ENCODE measurements at regions not wholly inside any gene's neighbourhood (a gene's known extent, or its start where the extent isn't known, plus 50 kb on each side); places are given as distances from the start of the nearest gene placed in this dataset.

GRCh38 chr20:51227744-51228143 lies 204.8 kb upstream of the KCNG1 start:
- H3K4me2 ChIP-seq (ENCODE audit: low read length) = no peak overlapping the region
- no peak overlapping the region for H3K4me3 ChIP-seq (ENCODE audit: low read length)
- TF ChIP-seq EZH2phosphoT487 (IDR thresholded peaks at IDR 0.05; ENCODE audit: borderline replicate concordance, low read length) (no peak), CTCF (IDR thresholded peaks at IDR 0.05; ENCODE audit: low read depth, low read length, poor library complexity, severe bottlenecking) (no peak)
- H3K9me2 ChIP-seq (replicated peaks; ENCODE audit: control insufficient read depth, low read length) = no peaks in the 10 kb centered on the region
- no peaks in the 10 kb centered on the region for H3K4me1 ChIP-seq (ENCODE audit: control insufficient read depth, low read length)
- H3K27me3 ChIP-seq (ENCODE audit: control insufficient read depth, low read length) = 0 out of 2 replicates have a peak, but pooled peaks cover 8% of the 10 kb centered on the region
- no peak overlapping the region for H3K27ac ChIP-seq (ENCODE audit: low read depth, low read length)
- H3K9me3 ChIP-seq (ENCODE audit: control insufficient read depth, insufficient read depth, low read length) = no peaks in the 10 kb centered on the region
- no peaks in the 10 kb centered on the region for H4K20me1 ChIP-seq (ENCODE audit: control insufficient read depth, insufficient read depth, low read depth, low read length)
- no peaks in the 10 kb centered on the region for H3K79me2 ChIP-seq (ENCODE audit: control insufficient read depth, low read length)
- H3F3A ChIP-seq (ENCODE audit: control insufficient read depth, insufficient read depth) = no peaks in the 10 kb centered on the region
- H3K36me3 ChIP-seq (ENCODE audit: control insufficient read depth, low read length) = no peaks in the 10 kb centered on the region

GRCh38 chr20:51223183-51223720 lies 200.3 kb upstream of the KCNG1 start:
- Histone ChIP-seq H3K9me3 (ENCODE audit: control insufficient read depth, insufficient read depth, low read length) (no peaks in the 10 kb centered on the region), H3K4me2 (ENCODE audit: low read length) (no peak overlapping the region), H3K36me3 (ENCODE audit: control insufficient read depth, low read length) (no peaks in the 10 kb centered on the region), H3K4me1 (ENCODE audit: control insufficient read depth, low read length) (no peaks in the 10 kb centered on the region), H3K27ac (ENCODE audit: low read depth, low read length) (no peak overlapping the region), H3K79me2 (ENCODE audit: control insufficient read depth, low read length) (no peaks in the 10 kb centered on the region), H3F3A (ENCODE audit: control insufficient read depth, insufficient read depth) (no peaks in the 10 kb centered on the region), H3K27me3 (ENCODE audit: control insufficient read depth, low read length) (peaks cover 7% of the 10 kb centered on the region), H4K20me1 (ENCODE audit: control insufficient read depth, insufficient read depth, low read depth, low read length) (no peaks in the 10 kb centered on the region), H3K4me3 (ENCODE audit: low read length) (no peak overlapping the region), H3K9me2 (replicated peaks; ENCODE audit: control insufficient read depth, low read length) (no peaks in the 10 kb centered on the region)
- no peak for TF ChIP-seq EZH2phosphoT487 (IDR thresholded peaks at IDR 0.05; ENCODE audit: borderline replicate concordance, low read length)
- TF ChIP-seq CTCF (IDR thresholded peaks at IDR 0.05; ENCODE audit: low read depth, low read length, poor library complexity, severe bottlenecking) = no peak

- Histone ChIP-seq H3K27me3 (ENCODE audit: control insufficient read depth, low read length) (peaks cover 7% of the 10 kb centered on the region), H3K9me3 (ENCODE audit: control insufficient read depth, insufficient read depth, low read length) (peaks cover 11% of the 10 kb centered on the region), H3K9me2 (replicated peaks; ENCODE audit: control insufficient read depth, low read length) (no peaks in the 10 kb centered on the region), H3F3A (ENCODE audit: control insufficient read depth, insufficient read depth) (no peaks in the 10 kb centered on the region), H3K4me2 (ENCODE audit: low read length) (no peak overlapping the region), H3K79me2 (ENCODE audit: control insufficient read depth, low read length) (no peaks in the 10 kb centered on the region), H3K27ac (ENCODE audit: low read depth, low read length) (no peak overlapping the region), H3K4me1 (ENCODE audit: control insufficient read depth, low read length) (no peaks in the 10 kb centered on the region; the same call in 1 of the 2 replicates), H3K36me3 (ENCODE audit: control insufficient read depth, low read length) (no peaks in the 10 kb centered on the region), H3K4me3 (ENCODE audit: low read length) (no peak overlapping the region), H4K20me1 (ENCODE audit: control insufficient read depth, insufficient read depth, low read depth, low read length) (no peaks in the 10 kb centered on the region)
- TF ChIP-seq CTCF (IDR thresholded peaks at IDR 0.05; ENCODE audit: low read depth, low read length, poor library complexity, severe bottlenecking) (no peak), EZH2phosphoT487 (IDR thresholded peaks at IDR 0.05; ENCODE audit: borderline replicate concordance, low read length) (no peak)
Observed at GRCh38 chr20:51221791-51222408, 199.0 kb upstream of the KCNG1 start.

Measured in DOHH2 (cell line).